ENCODE measurements at regions not wholly inside any gene's neighbourhood (a gene's known extent, or its start where the extent isn't known, plus 50 kb on each side); places are given as distances from the start of the nearest gene placed in this dataset.

DNA sequence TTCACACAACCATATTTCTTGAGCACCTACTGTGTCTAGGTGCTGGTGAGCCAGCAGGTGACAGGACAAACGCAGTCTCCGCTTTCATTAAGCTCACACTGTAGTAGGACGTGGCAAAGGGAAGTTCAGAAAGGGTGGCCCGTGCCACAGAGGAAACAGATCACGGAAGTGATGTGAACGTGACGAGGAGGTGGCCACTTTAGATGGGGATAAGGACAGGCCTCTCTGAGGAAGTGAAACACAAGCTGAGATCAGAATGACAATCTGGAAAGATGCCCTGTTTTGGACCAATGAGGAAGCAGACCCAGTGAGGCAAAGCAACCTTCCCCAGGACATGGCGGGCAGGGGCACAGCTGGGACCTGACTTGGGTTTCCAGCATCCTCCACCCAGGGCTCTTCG lies 127.4 kb upstream of the PRMT8 start:
- Histone ChIP-seq H3K9me3 (ENCODE audit: control insufficient read depth in 4 of 4, low read length in 3 of 4) (no peaks in the 10 kb centered on the region), H3K9ac (ENCODE audit: low read depth in 1 of 2, low read length in 2 of 2) (no peak overlapping the region), H3K27me3 (ENCODE audit: control insufficient read depth in 4 of 4, insufficient read depth in 4 of 4, low read length in 3 of 4) (peaks cover 0 to 12% (median 4%) of the 10 kb centered on the region in 4 donors), H3K27ac (ENCODE audit: low read depth in 1 of 2, low read length in 2 of 2) (no peak overlapping the region), H3K36me3 (ENCODE audit: control insufficient read depth in 4 of 4, insufficient read depth in 3 of 4, low read depth in 1 of 4, low read length in 3 of 4) (no peaks in the 10 kb centered on the region), H3K4me1 (ENCODE audit: control insufficient read depth in 4 of 4, insufficient read depth in 4 of 4, low read length in 3 of 4) (peaks cover 0 to 2% (median under 1%) of the 10 kb centered on the region in 4 donors), H3K4me3 (ENCODE audit: low read depth in 1 of 3, low read length in 3 of 3) (no peak overlapping the region)
- DNase-seq (ENCODE audit: low spot score) = no peak
- no peak for TF ChIP-seq HNF4A (conservative IDR thresholded peaks at IDR 0.05)
- TF ChIP-seq GABPA (IDR thresholded peaks at IDR 0.05 in 1 of 2, conservative IDR thresholded peaks at IDR 0.05 in 1 of 2) = no peak
- WGBS = 78% methylated on average over 9 of the region's 9 CpGs

DNA sequence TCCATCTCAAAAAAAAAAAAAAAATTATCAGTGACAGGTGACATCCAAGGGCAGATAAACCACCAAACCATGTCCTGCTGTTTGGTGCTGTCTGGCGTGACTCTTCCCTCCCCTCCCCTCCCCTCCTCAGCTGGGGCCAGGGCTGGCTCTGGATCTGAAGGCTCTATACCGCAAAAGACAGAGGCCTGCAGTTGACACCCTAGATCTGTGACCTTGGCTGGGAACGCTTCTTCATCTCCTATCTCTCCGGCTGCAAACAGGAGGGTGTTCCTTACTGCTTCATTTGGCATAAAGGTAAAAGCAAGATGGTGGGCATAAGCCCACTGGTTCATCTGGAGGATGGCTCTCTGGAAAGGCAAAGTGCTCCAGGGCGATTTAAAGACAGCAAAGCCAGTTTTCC lies 126.8 kb upstream of the PRMT8 start:
- WGBS = 87% methylated on average over 5 of the region's 5 CpGs
- peaks cover 0 to 14% (median 5%) of the 10 kb centered on the region in 4 donors for H3K27me3 ChIP-seq (ENCODE audit: control insufficient read depth in 4 of 4, insufficient read depth in 4 of 4, low read length in 3 of 4)

GRCh38 chr12:3364661-3365462 lies 126.1 kb upstream of the PRMT8 start:
- Histone ChIP-seq H3K27ac (ENCODE audit: low read depth in 1 of 2, low read length in 2 of 2) (no peak overlapping the region), H3K36me3 (ENCODE audit: control insufficient read depth in 4 of 4, insufficient read depth in 3 of 4, low read depth in 1 of 4, low read length in 3 of 4) (no peaks in the 10 kb centered on the region), H3K27me3 (ENCODE audit: control insufficient read depth in 4 of 4, insufficient read depth in 4 of 4, low read length in 3 of 4) (peaks cover 0 to 15% (median 5%) of the 10 kb centered on the region in 4 donors), H3K9me3 (ENCODE audit: control insufficient read depth in 4 of 4, low read length in 3 of 4) (no peaks in the 10 kb centered on the region), H3K9ac (ENCODE audit: low read depth in 1 of 2, low read length in 2 of 2) (no peak overlapping the region), H3K4me3 (ENCODE audit: low read depth in 1 of 3, low read length in 3 of 3) (no peak overlapping the region), H3K4me1 (ENCODE audit: control insufficient read depth in 4 of 4, insufficient read depth in 4 of 4, low read length in 3 of 4) (peaks cover 0 to 2% (median under 1%) of the 10 kb centered on the region in 4 donors)
- DNase-seq (ENCODE audit: low spot score) = no peak
- WGBS = 77% methylated on average over 13 of the region's 13 CpGs
- TF ChIP-seq NR2F2 (IDR thresholded peaks at IDR 0.05) (no peak), YY1 (IDR thresholded peaks at IDR 0.05) (no peak), FOXA2 (IDR thresholded peaks at IDR 0.05) (no peak), TAF1 (conservative IDR thresholded peaks at IDR 0.05) (no peak), SP1 (IDR thresholded peaks at IDR 0.05) (no peak), EGR1 (IDR thresholded peaks at IDR 0.05; ENCODE audit: low read depth in 2 of 2) (no peak), CTCF (IDR thresholded peaks at IDR 0.05; ENCODE audit: low read depth, low read length, missing input control) (no peak), HNF4A (conservative IDR thresholded peaks at IDR 0.05) (no peak), HNF4G (IDR thresholded peaks at IDR 0.05) (no peak), RXRA (IDR thresholded peaks at IDR 0.05) (no peak), MAX (IDR thresholded peaks at IDR 0.05) (no peak), RAD21 (IDR thresholded peaks at IDR 0.05) (no peak)
- TF ChIP-seq, protein P1, sequence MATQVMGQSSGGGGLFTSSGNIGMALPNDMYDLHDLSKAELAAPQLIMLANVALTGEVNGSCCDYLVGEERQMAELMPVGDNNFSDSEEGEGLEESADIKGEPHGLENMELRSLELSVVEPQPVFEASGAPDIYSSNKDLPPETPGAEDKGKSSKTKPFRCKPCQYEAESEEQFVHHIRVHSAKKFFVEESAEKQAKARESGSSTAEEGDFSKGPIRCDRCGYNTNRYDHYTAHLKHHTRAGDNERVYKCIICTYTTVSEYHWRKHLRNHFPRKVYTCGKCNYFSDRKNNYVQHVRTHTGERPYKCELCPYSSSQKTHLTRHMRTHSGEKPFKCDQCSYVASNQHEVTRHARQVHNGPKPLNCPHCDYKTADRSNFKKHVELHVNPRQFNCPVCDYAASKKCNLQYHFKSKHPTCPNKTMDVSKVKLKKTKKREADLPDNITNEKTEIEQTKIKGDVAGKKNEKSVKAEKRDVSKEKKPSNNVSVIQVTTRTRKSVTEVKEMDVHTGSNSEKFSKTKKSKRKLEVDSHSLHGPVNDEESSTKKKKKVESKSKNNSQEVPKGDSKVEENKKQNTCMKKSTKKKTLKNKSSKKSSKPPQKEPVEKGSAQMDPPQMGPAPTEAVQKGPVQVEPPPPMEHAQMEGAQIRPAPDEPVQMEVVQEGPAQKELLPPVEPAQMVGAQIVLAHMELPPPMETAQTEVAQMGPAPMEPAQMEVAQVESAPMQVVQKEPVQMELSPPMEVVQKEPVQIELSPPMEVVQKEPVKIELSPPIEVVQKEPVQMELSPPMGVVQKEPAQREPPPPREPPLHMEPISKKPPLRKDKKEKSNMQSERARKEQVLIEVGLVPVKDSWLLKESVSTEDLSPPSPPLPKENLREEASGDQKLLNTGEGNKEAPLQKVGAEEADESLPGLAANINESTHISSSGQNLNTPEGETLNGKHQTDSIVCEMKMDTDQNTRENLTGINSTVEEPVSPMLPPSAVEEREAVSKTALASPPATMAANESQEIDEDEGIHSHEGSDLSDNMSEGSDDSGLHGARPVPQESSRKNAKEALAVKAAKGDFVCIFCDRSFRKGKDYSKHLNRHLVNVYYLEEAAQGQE (IDR thresholded peaks at IDR 0.05) = no peak

More for the DNA sequence above, 126.8 kb upstream of the PRMT8 start:
- no peak overlapping the region for H3K9ac ChIP-seq (ENCODE audit: low read depth in 1 of 2, low read length in 2 of 2)
- H3K4me1 ChIP-seq (ENCODE audit: control insufficient read depth in 4 of 4, insufficient read depth in 4 of 4, low read length in 3 of 4) = peaks cover 0 to 2% (median under 1%) of the 10 kb centered on the region in 4 donors
- H3K36me3 ChIP-seq (ENCODE audit: control insufficient read depth in 4 of 4, insufficient read depth in 3 of 4, low read depth in 1 of 4, low read length in 3 of 4) = no peaks in the 10 kb centered on the region
- H3K4me3 ChIP-seq (ENCODE audit: low read depth in 1 of 3, low read length in 3 of 3) = no peak overlapping the region
- no peak for TF ChIP-seq GABPA (IDR thresholded peaks at IDR 0.05 in 1 of 2, conservative IDR thresholded peaks at IDR 0.05 in 1 of 2)
- TF ChIP-seq CTCF (IDR thresholded peaks at IDR 0.05; ENCODE audit: low read depth, low read length, missing input control) = no peak
- TF ChIP-seq YY1 (IDR thresholded peaks at IDR 0.05) = no peak
- no peak for TF ChIP-seq FOXA2 (IDR thresholded peaks at IDR 0.05)
- no peak for TF ChIP-seq FOXA1 (IDR thresholded peaks at IDR 0.05)
- no peak for TF ChIP-seq TAF1 (conservative IDR thresholded peaks at IDR 0.05)
- TF ChIP-seq NR2F2 (IDR thresholded peaks at IDR 0.05) = no peak
- TF ChIP-seq RXRA (IDR thresholded peaks at IDR 0.05) = no peak
- no peaks in the 10 kb centered on the region for H3K9me3 ChIP-seq (ENCODE audit: control insufficient read depth in 4 of 4, low read length in 3 of 4)
- H3K27ac ChIP-seq (ENCODE audit: low read depth in 1 of 2, low read length in 2 of 2) = no peak overlapping the region
- no peak for DNase-seq (ENCODE audit: low spot score)
